HG02870 (cell line): ENCODE measurements at regions not wholly inside any gene's neighbourhood (a gene's known extent, or its start where the extent isn't known, plus 50 kb on each side); places are given as distances from the start of the nearest gene placed in this dataset.
"Not testable (repeated sequence)": the region's sequence is repeated elsewhere in the genome, so short reads cannot be mapped to it uniquely, and the experiment has no call there.

Source experiments
- ATAC-seq: cut with Tn5 transposase; IDR thresholded peaks from one replicate; pipeline ENCODE4 v1.9.1; 2021; ENCODE audit warnings: mild to moderate bottlenecking, moderate library complexity; ENCODE audit not compliant: unreplicated experiment

- ATAC-seq: no peak
Measured at GRCh38 chr3:21036888-21037287, 714.1 kb downstream of the ZNF385D start.

GRCh38 chr3:21028412-21028811, 722.6 kb downstream of the ZNF385D start:
- no peak for ATAC-seq

GRCh38 chr3:21024563-21024962, 726.4 kb downstream of the ZNF385D start:
- no peak for ATAC-seq

- ATAC-seq: no peak
Measured at GRCh38 chr3:21020681-21021080, 730.3 kb downstream of the ZNF385D start.

- ATAC-seq: no peak
Measured at GRCh38 chr3:21020043-21020442, 731.0 kb downstream of the ZNF385D start.

- ATAC-seq: no peak
Measured at GRCh38 chr3:21017115-21017852, 733.7 kb downstream of the ZNF385D start.

GRCh38 chr3:21013566-21013965, 737.4 kb downstream of the ZNF385D start:
- no peak for ATAC-seq

GRCh38 chr3:20999661-21000060, 751.3 kb downstream of the ZNF385D start:
- no peak for ATAC-seq

GRCh38 chr3:20997183-20997582, 753.8 kb downstream of the ZNF385D start:
- ATAC-seq: no peak

- ATAC-seq: no peak
Measured at GRCh38 chr3:20990896-20991295, 760.1 kb downstream of the ZNF385D start.

- ATAC-seq: not testable (repeated sequence)
Measured at GRCh38 chr3:20989653-20990052, 761.4 kb downstream of the ZNF385D start.

GRCh38 chr3:20984594-20985205, 766.3 kb downstream of the ZNF385D start:
- no peak for ATAC-seq

GRCh38 chr3:20975188-20975651, 775.8 kb downstream of the ZNF385D start:
- ATAC-seq: no peak

- no peak for ATAC-seq
Measured at GRCh38 chr3:20974396-20974795, 776.6 kb downstream of the ZNF385D start.

- not testable (repeated sequence) for ATAC-seq
Measured at GRCh38 chr3:20970807-20971206, 780.2 kb downstream of the ZNF385D start.

GRCh38 chr3:20967485-20967884, 781.5 kb upstream of the SGO1 start:
- ATAC-seq: not testable (repeated sequence)

GRCh38 chr3:20958161-20958560, 772.2 kb upstream of the SGO1 start:
- no peak for ATAC-seq

GRCh38 chr3:20945892-20946291, 759.9 kb upstream of the SGO1 start:
- no peak for ATAC-seq

- ATAC-seq: no peak
Measured at GRCh38 chr3:20935791-20936190, 749.8 kb upstream of the SGO1 start.

- no peak for ATAC-seq
Measured at GRCh38 chr3:20931834-20932233, 745.8 kb upstream of the SGO1 start.

GRCh38 chr3:20930034-20930433, 744.0 kb upstream of the SGO1 start:
- ATAC-seq: no peak

- ATAC-seq: no peak
Measured at GRCh38 chr3:20924646-20925385, 738.8 kb upstream of the SGO1 start.
